H9 (cell line): ENCODE measurements at regions not wholly inside any gene's neighbourhood (a gene's known extent, or its start where the extent isn't known, plus 50 kb on each side); places are given as distances from the start of the nearest gene placed in this dataset.

Experiments used
- DNase-seq: peaks from one replicate; pipeline ENCODE4 v3.0.0-alpha.2; 2017
- H2AFZ ChIP-seq: one replicate; pipeline ENCODE4 v1.6.1; 2013; ENCODE audit warnings: mild to moderate bottlenecking, low read length, control low read depth, moderate library complexity
- H2AK5ac ChIP-seq: 2 replicates; pipeline ENCODE4 v1.6.1; 2013; ENCODE audit warnings: low read length, control low read depth, mixed read lengths; ENCODE audit not compliant: insufficient read length
- H2BK120ac ChIP-seq: one replicate; pipeline ENCODE4 v1.6.1; 2013; ENCODE audit warnings: low read depth, mild to moderate bottlenecking, low read length, control low read depth, inconsistent platforms; ENCODE audit not compliant: poor library complexity, severe bottlenecking
- H2BK12ac ChIP-seq: 2 replicates; pipeline ENCODE4 v1.6.1; 2013; ENCODE audit warnings: low read length, control low read depth, mixed read lengths, low read depth; ENCODE audit not compliant: insufficient read length
- H2BK15ac ChIP-seq: 2 replicates; pipeline ENCODE4 v1.6.1; 2013; ENCODE audit warnings: low read depth, low read length, control low read depth
- H2BK20ac ChIP-seq: one replicate; pipeline ENCODE4 v1.6.1; 2013; ENCODE audit warnings: low read depth, mild to moderate bottlenecking, low read length, control low read depth, inconsistent platforms; ENCODE audit not compliant: poor library complexity, severe bottlenecking
- H2BK5ac ChIP-seq: 2 replicates; pipeline ENCODE4 v1.6.1; 2013; ENCODE audit warnings: low read length, control low read depth, mixed read lengths; ENCODE audit not compliant: insufficient read length
- H3K14ac ChIP-seq: 2 replicates; pipeline ENCODE4 v1.6.1; 2013; ENCODE audit warnings: low read length, control low read depth; ENCODE audit not compliant: insufficient read depth
- H3K18ac ChIP-seq: 2 replicates; pipeline ENCODE4 v1.6.1; 2013; ENCODE audit warnings: low read depth, mild to moderate bottlenecking, mixed read lengths, low read length, control low read depth; ENCODE audit not compliant: insufficient read length
- H3K23ac ChIP-seq: 2 replicates; pipeline ENCODE4 v1.6.1; 2013; ENCODE audit warnings: low read length, control low read depth, mixed read lengths, low read depth; ENCODE audit not compliant: insufficient read length
- H3K23me2 ChIP-seq: 2 replicates; pipeline ENCODE4 v1.6.1; 2013; ENCODE audit warnings: low read depth, mild to moderate bottlenecking, mixed read lengths, low read length, control low read depth; ENCODE audit not compliant: insufficient read length, poor library complexity, severe bottlenecking
- H3K27ac ChIP-seq: 2 replicates; pipeline ENCODE4 v1.5.1; 2013; ENCODE audit warnings: low read length, control low read depth, mixed read lengths, low read depth; ENCODE audit not compliant: insufficient read length
- H3K27me3 ChIP-seq: 2 replicates; pipeline ENCODE4 v1.6.1; 2013; ENCODE audit warnings: low read length, control low read depth, inconsistent platforms; ENCODE audit not compliant: insufficient read depth
- H3K4ac ChIP-seq: 2 replicates; pipeline ENCODE4 v1.6.1; 2013; ENCODE audit warnings: low read depth, mild to moderate bottlenecking, control low read depth, inconsistent platforms, low read length, moderate library complexity
- H3K4me1 ChIP-seq: 2 replicates; pipeline ENCODE4 v1.6.1; 2013; ENCODE audit warnings: low read length, control low read depth, inconsistent platforms; ENCODE audit not compliant: insufficient read depth
- H3K4me2 ChIP-seq: 2 replicates; pipeline ENCODE4 v1.6.1; 2013; ENCODE audit warnings: low read length, control low read depth, mixed read lengths; ENCODE audit not compliant: insufficient read length, insufficient read depth
- H3K56ac ChIP-seq: 2 replicates; pipeline ENCODE4 v1.6.1; 2013; ENCODE audit warnings: low read depth, mild to moderate bottlenecking, mixed read lengths, low read length, control low read depth; ENCODE audit not compliant: insufficient read length
- H3K79me1 ChIP-seq: 2 replicates; pipeline ENCODE4 v1.6.1; 2013; ENCODE audit warnings: low read depth, mild to moderate bottlenecking, moderate library complexity, low read length, control low read depth, inconsistent platforms; ENCODE audit not compliant: insufficient read depth, poor library complexity, severe bottlenecking
- H3K79me2 ChIP-seq: 2 replicates; pipeline ENCODE4 v1.6.1; 2013; ENCODE audit warnings: low read length, control low read depth, inconsistent platforms; ENCODE audit not compliant: insufficient read depth
- H3K9ac ChIP-seq: 2 replicates; pipeline ENCODE4 v1.6.1; 2013; ENCODE audit warnings: low read length, control low read depth, mixed read lengths; ENCODE audit not compliant: insufficient read length; ENCODE audit errors: extremely low read depth
- H3K9me3 ChIP-seq: one replicate; pipeline ENCODE4 v1.6.1; 2013; ENCODE audit warnings: low read depth, low read length, inconsistent platforms; ENCODE audit not compliant: control insufficient read depth
- H3T11ph ChIP-seq: one replicate; pipeline ENCODE4 v1.6.1; 2013; ENCODE audit warnings: mild to moderate bottlenecking, low read length, control low read depth, inconsistent platforms
- H4K20me1 ChIP-seq: one replicate; pipeline ENCODE4 v1.6.1; 2013; ENCODE audit not compliant: control insufficient read depth, insufficient read length, insufficient read depth
- H4K5ac ChIP-seq: 2 replicates; pipeline ENCODE4 v1.6.1; 2013; ENCODE audit warnings: low read depth, mild to moderate bottlenecking, mixed read lengths, low read length, control low read depth; ENCODE audit not compliant: insufficient read length
- H4K8ac ChIP-seq: replicated peaks from 2 replicates; pipeline ENCODE4 v1.6.1; 2013; ENCODE audit warnings: low read length, control low read depth, mixed read lengths, low read depth; ENCODE audit not compliant: insufficient read length
- H4K91ac ChIP-seq: 2 replicates; pipeline ENCODE4 v1.6.1; 2013; ENCODE audit warnings: low read depth, mild to moderate bottlenecking, moderate library complexity, mixed read lengths, low read length, control low read depth; ENCODE audit not compliant: insufficient read length
- H3K27ac Mint-ChIP-seq, 3 experiments: 2 replicates in 2 of 3; 3 replicates in 1 of 3; pipeline ENCODE4 v1.8.0; 2020 to 2021; ENCODE audit warnings: mixed read lengths in 3 of 3, mild to moderate bottlenecking in 1 of 3, moderate library complexity in 1 of 3
- H3K27me3 Mint-ChIP-seq: 2 replicates; pipeline ENCODE4 v1.8.0; 2021; ENCODE audit warnings: low read depth, mild to moderate bottlenecking, moderate library complexity, mixed read lengths
- H3K36me3 Mint-ChIP-seq, 3 experiments: 2 replicates in 2 of 3; 3 replicates in 1 of 3; pipeline ENCODE4 v1.8.0; 2020 to 2021; ENCODE audit warnings: low read depth in 3 of 3, mixed read lengths in 3 of 3; ENCODE audit not compliant: insufficient read depth in 1 of 3
- H3K4me1 Mint-ChIP-seq, 2 experiments: 2 replicates each; pipeline ENCODE4 v1.8.0; 2020; ENCODE audit warnings: mixed read lengths in 2 of 2
- H3K4me3 Mint-ChIP-seq, 2 experiments: 2 replicates in 1 of 2; 3 replicates in 1 of 2; pipeline ENCODE4 v1.8.0; 2020 to 2021; ENCODE audit warnings: mild to moderate bottlenecking in 2 of 2, mixed read lengths in 2 of 2, moderate library complexity in 1 of 2
- H3K9me3 Mint-ChIP-seq, 2 experiments: 2 replicates in 1 of 2; 3 replicates in 1 of 2; pipeline ENCODE4 v1.8.0; 2020; ENCODE audit warnings: mild to moderate bottlenecking in 2 of 2, mixed read lengths in 2 of 2, moderate library complexity in 1 of 2
- CTCF ChIP-seq: fragments of 200-600 bp; sonication (generic); conservative IDR thresholded peaks from 3 replicates; pipeline ENCODE4 v1.8.0; 2021; ENCODE audit warnings: antibody characterized with exemption, mild to moderate bottlenecking
- WGBS: extraction: QIAGEN DNeasy Blood & Tissue Kit; methylation state at CpG from one replicate; pipeline ENCODE4 v1.1.7; 2013; ENCODE audit warnings: missing lambda C conversion rate, low lambda C conversion rate, mixed read lengths; ENCODE audit not compliant: insufficient read length; ENCODE audit errors: extremely low coverage; 5-methylcytosine and 5-hydroxymethylcytosine counted together

GRCh38 chr2:34825686-34826085, 1226.6 kb upstream of the FAM98A start:
- WGBS: no CpG with 5 or more reads among the region's 4 CpGs
- no peaks in the 10 kb centered on the region; a peak in 1 of 5 replicates for H3K9me3 Mint-ChIP-seq
- H3K9me3 ChIP-seq: no peaks in the 10 kb centered on the region
- no peak overlapping the region for H3K4me3 Mint-ChIP-seq
- H3T11ph ChIP-seq: no peak overlapping the region
- no peak overlapping the region for H2AFZ ChIP-seq
- H3K27ac ChIP-seq: no peak overlapping the region
- H4K91ac ChIP-seq: no peak overlapping the region
- peaks cover 0 to under 1% of the 10 kb centered on the region in 2 experiments; a peak in 3 of 4 replicates for H3K4me1 Mint-ChIP-seq
- H3K9ac ChIP-seq: no peak overlapping the region
- H3K27me3 ChIP-seq: no peaks in the 10 kb centered on the region
- TF ChIP-seq CTCF: no peak
- no peak overlapping the region for H3K4ac ChIP-seq
- no peak overlapping the region for H2BK12ac ChIP-seq
- H3K14ac ChIP-seq: no peak overlapping the region
- no peak overlapping the region for H3K23ac ChIP-seq
- no peak overlapping the region for H2AK5ac ChIP-seq
- H4K8ac ChIP-seq: no peak overlapping the region
- H3K18ac ChIP-seq: no peak overlapping the region
- H3K23me2 ChIP-seq: no peaks in the 10 kb centered on the region
- H3K36me3 Mint-ChIP-seq: peaks cover 0 to under 1% (median 0%) of the 10 kb centered on the region in 3 experiments; a peak in 1 of 7 replicates
- H3K27ac Mint-ChIP-seq: no peak overlapping the region
- no peak overlapping the region for H4K5ac ChIP-seq
- no peak overlapping the region for H3K56ac ChIP-seq
- no peaks in the 10 kb centered on the region for H3K27me3 Mint-ChIP-seq
- no peak overlapping the region for H2BK15ac ChIP-seq
- no peaks in the 10 kb centered on the region for H3K79me2 ChIP-seq
- no peak overlapping the region for H2BK20ac ChIP-seq
- no peaks in the 10 kb centered on the region for H3K79me1 ChIP-seq
- no peak overlapping the region for H2BK5ac ChIP-seq
- no peak for DNase-seq
- no peak overlapping the region for H2BK120ac ChIP-seq
- H4K20me1 ChIP-seq: no peaks in the 10 kb centered on the region
- no peak overlapping the region for H3K4me2 ChIP-seq
- no peaks in the 10 kb centered on the region for H3K4me1 ChIP-seq
